PC-3 (cell line): ENCODE measurements at regions not wholly inside any gene's neighbourhood (a gene's known extent, or its start where the extent isn't known, plus 50 kb on each side); places are given as distances from the start of the nearest gene placed in this dataset.

Experiments
- CTCF ChIP-seq: fragments of 300-600 bp; sonication (generic); conservative IDR thresholded peaks from 2 replicates; pipeline ENCODE4 v1.5.1; 2017; ENCODE audit warnings: antibody characterized with exemption, low read depth, mild to moderate bottlenecking, low read length
- EZH2 ChIP-seq: fragments of 300-600 bp; sonication (generic); IDR thresholded peaks from one replicate; pipeline ENCODE4 v1.6.1; 2017; ENCODE audit warnings: antibody characterized with exemption, mild to moderate bottlenecking, low read length; ENCODE audit not compliant: unreplicated experiment
- EZH2phosphoT487 ChIP-seq: fragments of 300-600 bp; sonication (generic); IDR thresholded peaks from 2 replicates; pipeline ENCODE4 v1.6.1; 2018; ENCODE audit warnings: mild to moderate bottlenecking, antibody characterized with exemption, low read length, borderline replicate concordance

GRCh38 chr4:71163317-71163716 lies 169.9 kb downstream of the DCK start:
- TF ChIP-seq CTCF: no peak
- no peak for TF ChIP-seq EZH2
- TF ChIP-seq EZH2phosphoT487: no peak
